H1 (cell line): ENCODE measurements at regions not wholly inside any gene's neighbourhood (a gene's known extent, or its start where the extent isn't known, plus 50 kb on each side); places are given as distances from the start of the nearest gene placed in this dataset.

ENCODE experiments used
- CTCF ChIA-PET: fragments of 300-600 bp; sonication (Branson Sonifier 250); formaldehyde crosslinking; loops from one replicate; lab custom pipeline; 2021; ENCODE audit not compliant: partially characterized antibody; lab: Charles Lee
- POLR2A ChIA-PET: fragments of 300-600 bp; sonication (Branson Sonifier 250); formaldehyde crosslinking; loops from one replicate; lab custom pipeline; 2021; ENCODE audit warnings: inconsistent platforms; ENCODE audit not compliant: partially characterized antibody; lab: Charles Lee
- DNase-seq, 2 experiments: peaks; one replicate each; pipeline versions ENCODE4 v3.0.0 to v3.0.0-alpha.2; 2010 to 2022; ENCODE audit warnings: low spot score in 2 of 2, low read depth in 1 of 2, mixed read lengths in 1 of 2
- FAIRE-seq: peaks from 2 replicates; lab custom pipeline; 2011; peaks lifted over from hg19 to GRCh38; lab: Jason Lieb, UNC
- H2AFZ ChIP-seq: 2 replicates; pipeline ENCODE4 v1.8.1; 2012; ENCODE audit warnings: low read length, inconsistent platforms
- H2AK5ac ChIP-seq: 2 replicates; pipeline ENCODE4 v1.6.1; 2013; ENCODE audit warnings: low read depth, low read length
- H2BK120ac ChIP-seq: replicated peaks from 2 replicates; pipeline ENCODE3; 2013; ENCODE audit warnings: low read depth, low read length, inconsistent platforms
- H2BK12ac ChIP-seq: 2 replicates; pipeline ENCODE4 v1.6.1; 2013; ENCODE audit warnings: low read depth, low read length
- H2BK15ac ChIP-seq: 2 replicates; pipeline ENCODE4 v1.6.1; 2013; ENCODE audit warnings: low read length
- H2BK20ac ChIP-seq: 2 replicates; pipeline ENCODE4 v1.6.1; 2013; ENCODE audit warnings: low read length
- H2BK5ac ChIP-seq: 2 replicates; pipeline ENCODE4 v1.6.1; 2013; ENCODE audit warnings: low read depth, low read length
- H3K14ac ChIP-seq: 2 replicates; pipeline ENCODE4 v1.6.1; 2013; ENCODE audit warnings: inconsistent platforms; ENCODE audit not compliant: insufficient read length
- H3K18ac ChIP-seq: 2 replicates; pipeline ENCODE4 v1.6.1; 2013; ENCODE audit warnings: low read length; ENCODE audit errors: extremely low read depth
- H3K23ac ChIP-seq: 2 replicates; pipeline ENCODE4 v1.6.1; 2013; ENCODE audit warnings: inconsistent platforms; ENCODE audit not compliant: insufficient read length
- H3K23me2 ChIP-seq: 2 replicates; pipeline ENCODE4 v1.6.1; 2013; ENCODE audit warnings: low read depth, low read length
- H3K27ac ChIP-seq: 2 replicates; pipeline ENCODE4 v1.6.1; 2011; ENCODE audit warnings: low read depth, low read length, inconsistent platforms
- H3K27me3 ChIP-seq, 4 experiments: replicated peaks in 1 of 4; 1 replicate in 1 of 4; 2 replicates in 3 of 4; pipeline versions ENCODE4 v1.6.1 to v1.8.1; 2011 to 2013; ENCODE audit warnings: low read length in 3 of 4, mild to moderate bottlenecking in 3 of 4, inconsistent platforms in 2 of 4, mixed read lengths in 2 of 4, moderate library complexity in 1 of 4; ENCODE audit not compliant: control insufficient read depth in 3 of 4, insufficient read depth in 3 of 4; ENCODE audit errors: extremely low read depth in 1 of 4
- H3K36me3 ChIP-seq, 4 experiments: 2 replicates each; pipeline versions ENCODE4 v1.6.1 to v1.8.1; 2011 to 2013; ENCODE audit warnings: mild to moderate bottlenecking in 4 of 4, low read length in 3 of 4, moderate library complexity in 2 of 4, control low read depth in 1 of 4, inconsistent platforms in 1 of 4; ENCODE audit not compliant: insufficient read depth in 4 of 4, control insufficient read depth in 2 of 4
- H3K4ac ChIP-seq: replicated peaks from 2 replicates; pipeline ENCODE3; 2013; ENCODE audit warnings: low read length, low read depth, mixed read lengths, inconsistent platforms; ENCODE audit not compliant: insufficient read length
- H3K4me1 ChIP-seq, 4 experiments: replicated peaks in 1 of 4; 1 replicate in 1 of 4; 2 replicates in 3 of 4; pipeline versions ENCODE4 v1.6.1 to v1.8.1; 2011 to 2013; ENCODE audit warnings: low read length in 3 of 4, inconsistent platforms in 2 of 4, mixed read lengths in 1 of 4; ENCODE audit not compliant: insufficient read depth in 4 of 4, control insufficient read depth in 3 of 4
- H3K4me2 ChIP-seq, 2 experiments: 2 replicates each; pipeline versions ENCODE4 v1.6.1 to v1.8.1; 2011 to 2013; ENCODE audit warnings: low read depth in 2 of 2, low read length in 2 of 2, control low read depth in 1 of 2, inconsistent platforms in 1 of 2, mild to moderate bottlenecking in 1 of 2; ENCODE audit not compliant: insufficient read depth in 1 of 2
- H3K4me3 ChIP-seq, 4 experiments: fragments of 200-600, 300-600 bp in 1 of 4; sonication (generic), shearing (Covaris generic), sonication (Bioruptor Twin) in 1 of 4; 2 replicates each; pipeline versions ENCODE4 v1.5.1 to v1.8.1; 2011 to 2016; ENCODE audit warnings: low read length in 4 of 4, low read depth in 3 of 4, control low read depth in 2 of 4, inconsistent platforms in 2 of 4, mild to moderate bottlenecking in 2 of 4, mixed read lengths in 1 of 4, moderate library complexity in 1 of 4; ENCODE audit not compliant: insufficient read depth in 2 of 4; ENCODE audit errors: extremely low read depth in 1 of 4
- H3K56ac ChIP-seq: replicated peaks from 2 replicates; pipeline ENCODE3; 2013; ENCODE audit warnings: low read depth, mild to moderate bottlenecking, mixed read lengths, low read length, inconsistent platforms; ENCODE audit not compliant: insufficient read length
- H3K79me1 ChIP-seq: 2 replicates; pipeline ENCODE4 v1.6.1; 2013; ENCODE audit warnings: low read depth, low read length, control low read depth
- H3K79me2 ChIP-seq, 2 experiments: 2 replicates each; pipeline versions ENCODE4 v1.6.1 to v1.8.1; 2012 to 2013; ENCODE audit warnings: low read length in 2 of 2, mild to moderate bottlenecking in 2 of 2, inconsistent platforms in 1 of 2; ENCODE audit not compliant: insufficient read depth in 2 of 2, control insufficient read depth in 1 of 2
- H3K9ac ChIP-seq, 4 experiments: replicated peaks in 1 of 4; 1 replicate in 1 of 4; 2 replicates in 3 of 4; pipeline versions ENCODE4 v1.6.1 to v1.8.1; 2011 to 2013; ENCODE audit warnings: low read depth in 3 of 4, low read length in 3 of 4, control low read depth in 2 of 4, mild to moderate bottlenecking in 2 of 4, moderate library complexity in 2 of 4, inconsistent platforms in 1 of 4; ENCODE audit errors: extremely low read depth in 1 of 4
- H3K9me3 ChIP-seq, 2 experiments: 2 replicates each; pipeline versions ENCODE4 v1.6.1 to v1.8.1; 2012 to 2013; ENCODE audit warnings: mild to moderate bottlenecking in 2 of 2, moderate library complexity in 2 of 2, control low read depth in 1 of 2, inconsistent platforms in 1 of 2, low read depth in 1 of 2, low read length in 1 of 2, mixed read lengths in 1 of 2; ENCODE audit not compliant: insufficient read depth in 2 of 2
- H4K20me1 ChIP-seq, 2 experiments: replicated peaks in 1 of 2; 2 replicates each; pipeline versions ENCODE3 to v1.8.1; 2011 to 2013; ENCODE audit warnings: inconsistent platforms in 2 of 2, low read length in 2 of 2, mild to moderate bottlenecking in 1 of 2; ENCODE audit not compliant: insufficient read depth in 2 of 2, control insufficient read depth in 1 of 2
- H4K5ac ChIP-seq: 2 replicates; pipeline ENCODE4 v1.6.1; 2013; ENCODE audit warnings: low read length, low read depth, mixed read lengths, inconsistent platforms; ENCODE audit not compliant: insufficient read length
- H4K8ac ChIP-seq: 2 replicates; pipeline ENCODE4 v1.8.0; 2013; ENCODE audit warnings: mild to moderate bottlenecking, moderate library complexity, low read length, inconsistent platforms; ENCODE audit not compliant: insufficient read depth; ENCODE audit errors: extremely low read depth
- H4K91ac ChIP-seq: replicated peaks from 2 replicates; pipeline ENCODE3; 2013; ENCODE audit warnings: low read length, mixed read lengths, inconsistent platforms; ENCODE audit not compliant: insufficient read length
- SRF ChIP-seq: IDR thresholded peaks from 2 replicates; pipeline ENCODE4 v1.6.1; 2011; ENCODE audit warnings: mild to moderate bottlenecking, low read depth, low read length, moderate library complexity
- WGBS, 2 experiments: shearing (Covaris generic) in 1 of 2; methylation state at CpG; one replicate each; pipeline versions ENCODE4 v1.1.6 to v1.1.7; 2013 to 2015; ENCODE audit warnings: low lambda C conversion rate in 2 of 2, mixed read lengths in 2 of 2, inconsistent platforms in 1 of 2, low coverage in 1 of 2, missing lambda C conversion rate in 1 of 2; ENCODE audit not compliant: insufficient replicate concordance in 2 of 2, insufficient coverage in 1 of 2, insufficient read length in 1 of 2; ENCODE audit errors: extremely low coverage in 1 of 2, missing lambda C conversion rate in 1 of 2; 5-methylcytosine and 5-hydroxymethylcytosine counted together

- Histone ChIP-seq H3K27me3 (no peaks in the 10 kb centered on the region), H2BK20ac (no peak overlapping the region), H2AFZ (no peak overlapping the region), H3K56ac (no peak overlapping the region), H2BK15ac (no peak overlapping the region), H3K4me2 (no peak overlapping the region), H3K27ac (no peak overlapping the region), H4K5ac (no peak overlapping the region), H3K9me3 (no peaks in the 10 kb centered on the region), H3K79me2 (no peaks in the 10 kb centered on the region), H3K14ac (no peak overlapping the region), H3K23ac (no peak overlapping the region), H2BK12ac (no peak overlapping the region), H2AK5ac (no peak overlapping the region), H4K91ac (no peak overlapping the region), H3K4me3 (no peak overlapping the region), H3K9ac (no peak overlapping the region), H3K18ac (no peak overlapping the region), H2BK5ac (no peak overlapping the region; the same call in 1 of the 2 replicates), H4K8ac (no peak overlapping the region), H3K36me3 (no peaks in the 10 kb centered on the region), H3K4ac (no peak overlapping the region), H4K20me1 (no peaks in the 10 kb centered on the region), H2BK120ac (no peak overlapping the region), H3K79me1 (no peaks in the 10 kb centered on the region), H3K4me1 (no peaks in the 10 kb centered on the region), H3K23me2 (no peaks in the 10 kb centered on the region)
- ChIA-PET CTCF (no interaction called here), POLR2A (interaction anchor here (0.9 kb wide), 1 partner anchor 51 kb away, joined by 3 read pairs; no protein-coding TSS in a partner anchor)
- FAIRE-seq (no peak), DNase-seq (no peak)
- WGBS, 2 experiments: 79% methylated on average over 7 of the region's 7 CpGs; no CpG with 5 or more reads in 1 of the 2 experiments
- no peak for TF ChIP-seq SRF
Measured at GRCh38 chr19:28549680-28550277, 663.2 kb downstream of the UQCRFS1 start.
